Kasumi-1 (cell line): ENCODE measurements at regions not wholly inside any gene's neighbourhood (a gene's known extent, or its start where the extent isn't known, plus 50 kb on each side); places are given as distances from the start of the nearest gene placed in this dataset.
"Not testable (repeated sequence)": the region's sequence is repeated elsewhere in the genome, so short reads cannot be mapped to it uniquely, and the experiment has no call there.

Experiments used
- DNase-seq, 2 experiments: peaks; one replicate each; lab custom pipeline; 2025; lab: John Stamatoyannopoulos, UW

- no peak for DNase-seq
Observed at GRCh38 chr5:17326600-17327037, 109.2 kb downstream of the BASP1 start.

GRCh38 chr5:17327048-17327625, 109.7 kb downstream of the BASP1 start:
- no peak for DNase-seq

GRCh38 chr5:17329571-17329970, 112.1 kb downstream of the BASP1 start:
- DNase-seq = no peak

GRCh38 chr5:17330386-17330785, 113.0 kb downstream of the BASP1 start:
- DNase-seq = no peak

GRCh38 chr5:17331651-17332050, 114.2 kb downstream of the BASP1 start:
- DNase-seq = no peak

- no peak for DNase-seq
Observed at GRCh38 chr5:17333755-17334154, 116.3 kb downstream of the BASP1 start.

- no peak for DNase-seq
Observed at GRCh38 chr5:17336054-17336453, 118.6 kb downstream of the BASP1 start.

GRCh38 chr5:17336723-17337122, 119.3 kb downstream of the BASP1 start:
- not testable (repeated sequence) for DNase-seq

GRCh38 chr5:17339841-17340240, 122.4 kb downstream of the BASP1 start:
- DNase-seq = no peak

- DNase-seq = no peak
Observed at GRCh38 chr5:17340379-17340778, 122.9 kb downstream of the BASP1 start.

- no peak for DNase-seq
Observed at GRCh38 chr5:17340819-17341218, 123.4 kb downstream of the BASP1 start.

- no peak for DNase-seq
Observed at GRCh38 chr5:17343675-17344074, 126.2 kb downstream of the BASP1 start.

- DNase-seq = no peak
Observed at GRCh38 chr5:17346811-17347210, 129.4 kb downstream of the BASP1 start.

GRCh38 chr5:17352223-17352622, 134.8 kb downstream of the BASP1 start:
- no peak for DNase-seq

GRCh38 chr5:17354265-17354664, 136.8 kb downstream of the BASP1 start:
- no peak for DNase-seq

GRCh38 chr5:17355586-17356346, 138.3 kb downstream of the BASP1 start:
- DNase-seq = no peak

- no peak for DNase-seq
Observed at GRCh38 chr5:17356551-17356950, 139.1 kb downstream of the BASP1 start.

- no peak for DNase-seq
Observed at GRCh38 chr5:17357504-17357903, 140.1 kb downstream of the BASP1 start.

GRCh38 chr5:17358031-17358430, 140.0 kb upstream of the TAF11L2 start:
- DNase-seq = no peak

- DNase-seq = no peak
Observed at GRCh38 chr5:17359451-17360011, 138.5 kb upstream of the TAF11L2 start.

- DNase-seq = no peak
Observed at GRCh38 chr5:17360879-17361278, 137.2 kb upstream of the TAF11L2 start.

- no peak for DNase-seq
Observed at GRCh38 chr5:17361331-17361730, 136.7 kb upstream of the TAF11L2 start.
